ENCODE measurements at regions not wholly inside any gene's neighbourhood (a gene's known extent, or its start where the extent isn't known, plus 50 kb on each side); places are given as distances from the start of the nearest gene placed in this dataset.

DNA sequence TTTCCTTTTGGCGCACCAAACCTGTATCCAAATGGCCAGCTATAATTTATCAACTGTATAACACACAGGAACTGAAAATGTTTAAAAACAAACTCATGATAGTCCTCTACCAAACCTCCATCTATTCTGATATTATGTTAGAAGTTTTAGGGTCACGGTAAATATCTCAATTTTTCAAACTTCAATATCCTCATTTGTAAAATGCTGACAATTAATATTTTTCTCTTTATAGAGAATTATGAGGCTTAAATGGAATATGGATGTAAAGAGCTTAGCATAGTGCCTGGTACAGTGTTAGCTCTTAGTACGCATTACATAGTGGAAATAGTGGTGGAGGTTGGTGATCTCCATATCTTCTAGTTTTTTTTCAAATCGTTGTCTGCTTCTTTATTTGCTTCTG, 917.6 kb downstream of the TLE4 start:
- no peaks in the 10 kb centered on the region for H4K20me1 ChIP-seq (replicated peaks; ENCODE audit: control insufficient read depth, insufficient read depth, low read length)
- no TSS peak for BruUV-seq (replicated peaks)
- no peaks in the 10 kb centered on the region for H3K9me1 ChIP-seq (ENCODE audit: control insufficient read depth, insufficient read depth, low read length)
- no peak overlapping the region for H3K9ac ChIP-seq (ENCODE audit: insufficient read depth in 1 of 2, low read depth in 2 of 2, low read length in 2 of 2)
- no peaks in the 10 kb centered on the region for H3K36me3 ChIP-seq (ENCODE audit: control insufficient read depth, insufficient read depth, low read length)
- H3K4me3 ChIP-seq = no peak overlapping the region
- no peak overlapping the region for H3K4me2 ChIP-seq (ENCODE audit: insufficient read depth, low read length)
- DNase-seq (ENCODE audit: extremely low read depth in 1 of 4, low spot score in 3 of 4) (no peak), FAIRE-seq (no peak), ATAC-seq (no peak)
- in situ Hi-C loops (cut with MboI) = no loop called here
- intact Hi-C loops (cut with micrococcal nuclease) = no loop called here
- H3K27me3 ChIP-seq (ENCODE audit: control insufficient read depth in 2 of 2, insufficient read depth in 2 of 2, low read length in 2 of 2) = no peaks in the 10 kb centered on the region
- no peaks in the 10 kb centered on the region for H3K79me2 ChIP-seq (ENCODE audit: control insufficient read depth, insufficient read depth, low read length)
- no peaks in the 10 kb centered on the region for H3K9me3 ChIP-seq (replicated peaks; ENCODE audit: control insufficient read depth, insufficient read depth, low read depth, low read length)
- WGBS (ENCODE audit: insufficient coverage, low coverage, missing lambda C conversion rate) = 3% methylated on average over 4 of the region's 4 CpGs
- ChIA-PET CTCF (ENCODE audit: low intra/inter-chr PET ratio) (no interaction called here), POLR2A (no interaction called here)
- H2AFZ ChIP-seq (ENCODE audit: low read depth, low read length) = no peak overlapping the region
- H3K4me1 ChIP-seq (replicated peaks in 1 of 2; ENCODE audit: control insufficient read depth in 2 of 2, insufficient read depth in 2 of 2, low read length in 2 of 2) = no peaks in the 10 kb centered on the region
- TF ChIP-seq ID3 (CRISPR knock-in tag; IDR thresholded peaks at IDR 0.05) (no peak), ID3 (tag; IDR thresholded peaks at IDR 0.05) (no peak), CC2D1A (IDR thresholded peaks at IDR 0.05) (no peak), RB1 (IDR thresholded peaks at IDR 0.05; ENCODE audit: low read depth) (no peak), ARNT (IDR thresholded peaks at IDR 0.05) (no peak), MLLT1 (IDR thresholded peaks at IDR 0.05) (no peak), ZNF699 (CRISPR knock-in tag; IDR thresholded peaks at IDR 0.05; ENCODE audit: insufficient replicate concordance) (no peak), KAT2B (IDR thresholded peaks at IDR 0.05; ENCODE audit: low read depth, low read length) (no peak), HNRNPL (IDR thresholded peaks at IDR 0.05; ENCODE audit: low read depth, low read length) (no peak), E2F4 (CRISPR knock-in tag; IDR thresholded peaks at IDR 0.05; ENCODE audit: low read depth) (no peak), ZNF655 (CRISPR knock-in tag; IDR thresholded peaks at IDR 0.05) (no peak)
- no peak overlapping the region for H3K27ac ChIP-seq (ENCODE audit: extremely low read depth, low read depth, low read length)
